ENCODE measurements at regions not wholly inside any gene's neighbourhood (a gene's known extent, or its start where the extent isn't known, plus 50 kb on each side); places are given as distances from the start of the nearest gene placed in this dataset.

DNA sequence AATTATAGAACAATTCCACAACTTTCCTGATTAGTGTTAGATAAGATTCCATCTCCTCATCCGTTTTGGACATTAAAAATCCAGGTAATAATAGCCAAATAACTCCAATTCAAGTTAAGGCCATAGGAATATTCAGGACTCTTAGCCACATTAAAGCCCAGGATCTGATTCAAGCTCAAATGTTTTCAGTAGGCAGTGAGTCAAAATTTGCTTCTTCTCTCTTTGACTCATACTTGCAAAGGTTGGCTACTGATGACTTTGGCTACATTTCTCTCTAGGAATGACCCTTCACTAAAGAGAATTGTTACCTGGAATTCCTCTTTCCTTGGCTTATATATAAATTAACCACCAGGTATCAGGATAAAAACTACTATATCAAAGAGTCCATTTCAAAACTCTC, 354.9 kb upstream of the HS3ST1 start:
- TF ChIP-seq EZH2phosphoT487 (IDR thresholded peaks at IDR 0.05; ENCODE audit: low read length): no peak
- TF ChIP-seq EZH2 (optimal IDR thresholded peaks at IDR 0.05; ENCODE audit: low read depth, low read length): no peak
- TF ChIP-seq, protein P1, sequence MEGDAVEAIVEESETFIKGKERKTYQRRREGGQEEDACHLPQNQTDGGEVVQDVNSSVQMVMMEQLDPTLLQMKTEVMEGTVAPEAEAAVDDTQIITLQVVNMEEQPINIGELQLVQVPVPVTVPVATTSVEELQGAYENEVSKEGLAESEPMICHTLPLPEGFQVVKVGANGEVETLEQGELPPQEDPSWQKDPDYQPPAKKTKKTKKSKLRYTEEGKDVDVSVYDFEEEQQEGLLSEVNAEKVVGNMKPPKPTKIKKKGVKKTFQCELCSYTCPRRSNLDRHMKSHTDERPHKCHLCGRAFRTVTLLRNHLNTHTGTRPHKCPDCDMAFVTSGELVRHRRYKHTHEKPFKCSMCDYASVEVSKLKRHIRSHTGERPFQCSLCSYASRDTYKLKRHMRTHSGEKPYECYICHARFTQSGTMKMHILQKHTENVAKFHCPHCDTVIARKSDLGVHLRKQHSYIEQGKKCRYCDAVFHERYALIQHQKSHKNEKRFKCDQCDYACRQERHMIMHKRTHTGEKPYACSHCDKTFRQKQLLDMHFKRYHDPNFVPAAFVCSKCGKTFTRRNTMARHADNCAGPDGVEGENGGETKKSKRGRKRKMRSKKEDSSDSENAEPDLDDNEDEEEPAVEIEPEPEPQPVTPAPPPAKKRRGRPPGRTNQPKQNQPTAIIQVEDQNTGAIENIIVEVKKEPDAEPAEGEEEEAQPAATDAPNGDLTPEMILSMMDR (IDR thresholded peaks at IDR 0.05; ENCODE audit: low read length): no peak
- no peak overlapping the region for H2AFZ ChIP-seq (ENCODE audit: low read length)
- no peaks in the 10 kb centered on the region for H3K79me2 ChIP-seq (ENCODE audit: low read length)
- H3K27ac ChIP-seq (ENCODE audit: low read length): no peak overlapping the region
- H4K20me1 ChIP-seq (ENCODE audit: insufficient read depth, low read length): no peaks in the 10 kb centered on the region
- no peak overlapping the region for H3K9ac ChIP-seq (ENCODE audit: low read length)
- no peak overlapping the region for H3K4me2 ChIP-seq (ENCODE audit: low read depth, low read length)
- no peaks in the 10 kb centered on the region for H3K9me3 ChIP-seq (replicated peaks; ENCODE audit: insufficient read depth, low read length)
- H3K36me3 ChIP-seq (replicated peaks; ENCODE audit: insufficient read depth, low read length): no peaks in the 10 kb centered on the region
- H3F3A ChIP-seq (ENCODE audit: insufficient read depth, low read length): no peaks in the 10 kb centered on the region
- no peak overlapping the region for H3K4me3 ChIP-seq (ENCODE audit: low read length)
- no peak for DNase-seq
- H3K4me1 ChIP-seq (ENCODE audit: low read length): no peaks in the 10 kb centered on the region
- H3K9me2 ChIP-seq (replicated peaks; ENCODE audit: insufficient read depth, low read length): no peaks in the 10 kb centered on the region
- H3K27me3 ChIP-seq (replicated peaks; ENCODE audit: insufficient read depth, low read length): no peaks in the 10 kb centered on the region

DNA sequence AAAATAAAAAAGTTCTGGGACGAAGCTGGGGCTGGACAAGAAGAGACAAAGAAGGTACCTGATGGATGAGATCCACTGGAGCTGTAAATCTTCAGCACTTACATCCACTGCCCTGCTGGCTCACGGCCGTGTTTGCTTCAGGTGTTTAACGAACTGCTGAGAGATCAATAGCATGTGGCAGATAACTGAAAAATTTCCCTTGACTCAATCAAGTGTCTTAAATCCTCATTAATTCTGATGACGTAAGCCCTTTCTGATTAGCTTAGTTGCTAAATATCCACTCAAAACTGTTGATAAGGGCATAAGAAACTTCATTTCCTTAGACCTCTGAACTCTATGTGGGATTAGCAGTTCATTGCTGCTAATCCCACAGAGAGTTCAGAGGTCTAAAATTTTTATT, 354.2 kb upstream of the HS3ST1 start:
- H3K36me3 ChIP-seq (replicated peaks; ENCODE audit: insufficient read depth, low read length): no peaks in the 10 kb centered on the region
- no peak overlapping the region for H2AFZ ChIP-seq (ENCODE audit: low read length)
- no peaks in the 10 kb centered on the region for H4K20me1 ChIP-seq (ENCODE audit: insufficient read depth, low read length)
- no peaks in the 10 kb centered on the region for H3K27me3 ChIP-seq (replicated peaks; ENCODE audit: insufficient read depth, low read length)
- no peak for DNase-seq
- TF ChIP-seq EZH2phosphoT487 (IDR thresholded peaks at IDR 0.05; ENCODE audit: low read length) (no peak), EZH2 (optimal IDR thresholded peaks at IDR 0.05; ENCODE audit: low read depth, low read length) (no peak)
- TF ChIP-seq, protein P1 (IDR thresholded peaks at IDR 0.05; ENCODE audit: low read length): no peak
- no peak overlapping the region for H3K4me3 ChIP-seq (ENCODE audit: low read length)
- no peak overlapping the region for H3K27ac ChIP-seq (ENCODE audit: low read length)
- H3K9me2 ChIP-seq (replicated peaks; ENCODE audit: insufficient read depth, low read length): no peaks in the 10 kb centered on the region
- no peaks in the 10 kb centered on the region for H3K9me3 ChIP-seq (replicated peaks; ENCODE audit: insufficient read depth, low read length)
- no peak overlapping the region for H3K9ac ChIP-seq (ENCODE audit: low read length)
- no peaks in the 10 kb centered on the region for H3F3A ChIP-seq (ENCODE audit: insufficient read depth, low read length)
- no peaks in the 10 kb centered on the region for H3K4me1 ChIP-seq (ENCODE audit: low read length)
- no peak overlapping the region for H3K4me2 ChIP-seq (ENCODE audit: low read depth, low read length)
- no peaks in the 10 kb centered on the region for H3K79me2 ChIP-seq (ENCODE audit: low read length)

DNA sequence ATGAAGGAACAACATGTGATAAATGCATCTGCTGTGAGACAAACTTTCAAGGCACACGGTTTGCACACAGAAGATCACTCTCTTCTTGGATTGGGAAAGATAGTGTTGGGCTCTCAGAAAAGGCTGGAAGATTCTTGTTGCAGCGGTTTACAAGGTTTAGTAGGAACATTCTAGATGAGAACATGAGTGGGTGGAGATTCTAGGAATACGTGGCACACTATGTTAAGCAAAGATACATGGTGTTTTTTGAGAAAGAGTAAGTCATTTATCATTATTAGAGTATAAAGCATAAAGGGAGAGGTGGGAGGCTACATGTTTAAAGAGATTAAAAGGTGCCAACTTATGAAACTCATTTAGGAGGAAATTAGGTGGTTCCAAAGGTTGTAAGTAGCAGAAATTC, 348.8 kb upstream of the HS3ST1 start:
- Histone ChIP-seq H3K4me3 (ENCODE audit: low read length) (no peak overlapping the region), H3K9me3 (replicated peaks; ENCODE audit: insufficient read depth, low read length) (no peaks in the 10 kb centered on the region), H3K9me2 (replicated peaks; ENCODE audit: insufficient read depth, low read length) (no peaks in the 10 kb centered on the region), H3K36me3 (replicated peaks; ENCODE audit: insufficient read depth, low read length) (no peaks in the 10 kb centered on the region), H3K9ac (ENCODE audit: low read length) (no peak overlapping the region), H3K27ac (ENCODE audit: low read length) (no peak overlapping the region), H3K4me2 (ENCODE audit: low read depth, low read length) (no peak overlapping the region), H3K4me1 (ENCODE audit: low read length) (no peaks in the 10 kb centered on the region), H2AFZ (ENCODE audit: low read length) (no peak overlapping the region), H3K79me2 (ENCODE audit: low read length) (no peaks in the 10 kb centered on the region), H3F3A (ENCODE audit: insufficient read depth, low read length) (no peaks in the 10 kb centered on the region), H3K27me3 (replicated peaks; ENCODE audit: insufficient read depth, low read length) (no peaks in the 10 kb centered on the region), H4K20me1 (ENCODE audit: insufficient read depth, low read length) (no peaks in the 10 kb centered on the region)
- TF ChIP-seq, protein P1 (IDR thresholded peaks at IDR 0.05; ENCODE audit: low read length): no peak
- DNase-seq: no peak

DNA sequence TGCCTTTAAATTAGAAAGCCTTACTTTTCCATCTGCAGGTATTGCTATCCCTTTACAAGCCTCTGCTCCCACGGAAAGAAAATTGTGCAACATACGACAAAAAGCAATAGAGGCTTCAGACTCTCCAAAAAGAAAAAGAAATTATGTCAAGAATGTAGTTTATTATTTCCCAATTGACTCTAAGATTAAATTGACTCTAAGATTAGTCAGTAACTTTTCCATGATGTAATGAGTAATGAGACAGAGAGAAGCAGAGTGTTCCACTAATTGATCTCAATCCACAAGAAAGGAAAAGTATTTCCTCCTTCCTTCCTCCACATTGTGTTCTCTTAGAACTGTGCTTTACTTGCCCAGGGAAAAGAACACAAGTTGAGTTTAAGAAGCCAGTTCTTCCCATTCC, 345.7 kb upstream of the HS3ST1 start:
- H3K27ac ChIP-seq (ENCODE audit: low read length): no peak overlapping the region
- no peaks in the 10 kb centered on the region for H3K36me3 ChIP-seq (replicated peaks; ENCODE audit: insufficient read depth, low read length)
- TF ChIP-seq EZH2 (optimal IDR thresholded peaks at IDR 0.05; ENCODE audit: low read depth, low read length) (no peak), EZH2phosphoT487 (IDR thresholded peaks at IDR 0.05; ENCODE audit: low read length) (no peak)
- TF ChIP-seq, protein P1 (IDR thresholded peaks at IDR 0.05; ENCODE audit: low read length): no peak
- no peaks in the 10 kb centered on the region for H3K79me2 ChIP-seq (ENCODE audit: low read length)
- no peaks in the 10 kb centered on the region for H3F3A ChIP-seq (ENCODE audit: insufficient read depth, low read length)
- no peak overlapping the region for H3K4me2 ChIP-seq (ENCODE audit: low read depth, low read length)
- H3K9me3 ChIP-seq (replicated peaks; ENCODE audit: insufficient read depth, low read length): no peaks in the 10 kb centered on the region
- no peaks in the 10 kb centered on the region for H4K20me1 ChIP-seq (ENCODE audit: insufficient read depth, low read length)
- no peak overlapping the region for H2AFZ ChIP-seq (ENCODE audit: low read length)
- H3K27me3 ChIP-seq (replicated peaks; ENCODE audit: insufficient read depth, low read length): no peaks in the 10 kb centered on the region
- H3K9me2 ChIP-seq (replicated peaks; ENCODE audit: insufficient read depth, low read length): no peaks in the 10 kb centered on the region
- H3K4me3 ChIP-seq (ENCODE audit: low read length): no peak overlapping the region
- no peak overlapping the region for H3K9ac ChIP-seq (ENCODE audit: low read length)
- H3K4me1 ChIP-seq (ENCODE audit: low read length): no peaks in the 10 kb centered on the region
- no peak for DNase-seq
